D721Med (cell line): ENCODE measurements at regions not wholly inside any gene's neighbourhood (a gene's known extent, or its start where the extent isn't known, plus 50 kb on each side); places are given as distances from the start of the nearest gene placed in this dataset.

Experiments used
- DNase-seq: peaks from one replicate; pipeline ENCODE4 v3.0.0; 2011; ENCODE audit warnings: low spot score; ENCODE audit not compliant: insufficient read length
- FAIRE-seq: peaks from 2 replicates; lab custom pipeline; 2011; peaks lifted over from hg19 to GRCh38; lab: Jason Lieb, UNC
- TF ChIP-seq, protein P1 (sequence below): IDR thresholded peaks from 2 replicates; pipeline ENCODE4 v1.5.1; 2012; ENCODE audit warnings: mild to moderate bottlenecking, control low read depth; ENCODE audit not compliant: insufficient read depth; ENCODE audit errors: missing control alignments

DNA sequence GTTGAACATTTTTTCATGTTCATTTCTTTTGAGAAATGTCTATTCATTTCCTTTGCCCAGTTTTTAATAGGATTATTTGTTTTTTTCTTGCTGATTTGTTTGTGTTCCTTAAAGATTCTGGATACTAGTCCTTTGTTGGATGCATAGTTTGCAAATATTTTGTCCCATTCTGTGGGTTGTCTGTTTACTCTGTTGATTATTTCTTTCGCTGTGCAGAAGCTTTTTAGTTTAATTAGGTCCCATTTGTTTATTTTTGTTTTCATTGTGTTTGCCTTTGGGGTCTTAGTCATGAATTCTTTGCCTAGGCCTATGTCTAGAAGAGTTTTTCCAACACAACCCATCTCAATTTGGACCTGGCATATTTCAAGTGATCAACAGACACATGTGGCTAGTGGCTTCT, 116.1 kb upstream of the GALNT2 start:
- DNase-seq (no peak), FAIRE-seq (no peak)
- TF ChIP-seq, protein P1, sequence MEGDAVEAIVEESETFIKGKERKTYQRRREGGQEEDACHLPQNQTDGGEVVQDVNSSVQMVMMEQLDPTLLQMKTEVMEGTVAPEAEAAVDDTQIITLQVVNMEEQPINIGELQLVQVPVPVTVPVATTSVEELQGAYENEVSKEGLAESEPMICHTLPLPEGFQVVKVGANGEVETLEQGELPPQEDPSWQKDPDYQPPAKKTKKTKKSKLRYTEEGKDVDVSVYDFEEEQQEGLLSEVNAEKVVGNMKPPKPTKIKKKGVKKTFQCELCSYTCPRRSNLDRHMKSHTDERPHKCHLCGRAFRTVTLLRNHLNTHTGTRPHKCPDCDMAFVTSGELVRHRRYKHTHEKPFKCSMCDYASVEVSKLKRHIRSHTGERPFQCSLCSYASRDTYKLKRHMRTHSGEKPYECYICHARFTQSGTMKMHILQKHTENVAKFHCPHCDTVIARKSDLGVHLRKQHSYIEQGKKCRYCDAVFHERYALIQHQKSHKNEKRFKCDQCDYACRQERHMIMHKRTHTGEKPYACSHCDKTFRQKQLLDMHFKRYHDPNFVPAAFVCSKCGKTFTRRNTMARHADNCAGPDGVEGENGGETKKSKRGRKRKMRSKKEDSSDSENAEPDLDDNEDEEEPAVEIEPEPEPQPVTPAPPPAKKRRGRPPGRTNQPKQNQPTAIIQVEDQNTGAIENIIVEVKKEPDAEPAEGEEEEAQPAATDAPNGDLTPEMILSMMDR, result no peak

DNA sequence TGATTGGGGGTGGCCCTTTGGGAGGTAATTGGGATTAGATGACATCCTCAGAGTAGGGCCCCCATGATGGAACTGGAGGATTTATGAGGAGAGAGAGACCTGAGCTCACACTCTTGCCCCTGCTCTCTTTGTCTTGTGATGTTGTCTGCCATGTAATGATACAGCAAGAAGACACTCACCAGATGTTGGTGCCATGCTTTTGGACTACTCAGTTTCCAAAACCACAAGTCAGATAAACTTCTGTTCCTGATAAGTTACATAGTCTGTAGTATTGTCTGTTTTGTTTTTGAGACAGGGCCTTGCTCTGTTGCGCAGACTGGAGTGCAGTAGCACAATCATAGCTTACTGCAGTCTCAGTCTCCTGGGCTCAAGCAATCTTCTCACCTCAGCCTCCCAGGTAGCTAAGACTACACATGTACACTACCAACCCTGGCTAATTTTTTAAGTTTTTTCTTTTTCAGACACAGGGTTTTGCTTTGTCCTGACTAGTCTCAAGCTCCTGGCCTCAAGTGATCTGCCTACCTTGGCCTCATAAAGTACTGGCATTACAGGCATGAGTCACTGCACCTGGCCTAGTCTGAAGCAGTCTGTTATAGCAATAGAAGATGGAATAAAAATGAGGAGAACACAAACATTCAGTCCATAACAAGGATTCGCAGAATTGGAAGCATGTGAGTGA, 115.0 kb upstream of the GALNT2 start:
- FAIRE-seq (no peak), DNase-seq (no peak)
- TF ChIP-seq, protein P1, result no peak

DNA sequence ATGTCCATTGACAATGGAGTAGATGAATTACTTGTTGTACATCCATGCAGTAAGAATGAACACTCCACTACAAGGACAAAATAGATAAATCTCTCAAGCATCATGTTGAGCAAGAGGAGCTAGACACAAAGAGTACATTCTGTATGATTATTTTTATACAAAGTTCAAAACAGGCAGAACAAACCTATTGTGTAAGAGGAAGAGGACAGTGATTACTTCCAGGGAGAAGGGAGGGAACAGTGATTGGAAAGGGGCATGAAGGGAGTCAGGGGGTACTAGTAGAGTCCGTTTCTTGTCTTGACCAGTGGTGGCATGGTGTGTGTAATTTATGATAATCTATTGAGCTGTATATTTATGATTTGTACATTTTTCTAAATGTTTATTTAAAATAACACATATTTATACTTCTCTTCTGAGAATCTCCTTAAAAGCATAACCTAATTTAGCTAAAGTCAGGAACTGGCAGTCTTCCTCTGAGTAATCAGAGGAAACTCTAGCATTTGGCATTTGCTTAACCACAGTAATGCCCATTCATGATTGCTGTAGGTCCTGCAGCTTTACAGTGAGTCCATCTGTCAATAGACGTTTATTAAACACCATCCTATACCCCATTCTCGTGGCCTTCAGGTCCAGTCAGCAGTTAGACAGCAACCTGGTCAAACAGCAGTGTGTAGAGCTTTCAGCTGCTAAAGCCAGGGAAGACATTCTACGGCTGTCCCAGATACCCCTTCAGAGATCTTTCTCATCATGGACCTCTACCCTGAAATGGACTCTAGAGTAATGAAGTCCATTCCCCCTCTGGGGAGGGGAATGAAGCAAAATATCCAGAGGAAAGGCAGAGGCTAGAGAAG, 114.1 kb upstream of the GALNT2 start:
- TF ChIP-seq, protein P1, result no peak
- FAIRE-seq (no peak), DNase-seq (no peak)

DNA sequence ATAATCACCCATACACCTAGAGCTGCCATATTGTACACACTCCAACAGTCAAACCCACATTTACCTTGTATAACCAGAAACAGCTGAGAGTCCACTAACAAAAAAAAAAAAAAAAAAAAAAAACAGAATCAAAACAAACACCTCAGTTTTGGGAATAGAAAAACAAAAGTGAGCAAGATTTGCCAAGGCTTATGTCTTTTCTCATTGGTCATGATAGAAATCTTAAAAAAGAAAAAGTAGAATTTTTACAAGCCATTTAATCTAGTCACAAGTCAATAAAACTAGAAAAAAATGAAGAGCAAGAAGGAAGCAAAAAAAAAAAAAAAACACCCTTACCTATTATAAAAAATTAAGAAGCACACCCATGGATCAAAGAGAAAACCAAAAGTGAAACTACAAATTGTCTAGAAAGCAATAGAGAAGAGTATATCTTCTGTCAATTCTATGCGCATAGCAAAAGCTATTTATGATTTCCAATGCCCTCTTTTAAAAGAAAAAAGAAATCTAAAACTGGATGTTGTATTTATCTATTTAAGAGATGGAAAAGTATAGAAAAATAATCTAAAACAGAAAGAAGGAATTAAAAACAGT, 113.2 kb upstream of the GALNT2 start:
- no peak for DNase-seq
- TF ChIP-seq, protein P1, result no peak
- FAIRE-seq, result no peak

DNA sequence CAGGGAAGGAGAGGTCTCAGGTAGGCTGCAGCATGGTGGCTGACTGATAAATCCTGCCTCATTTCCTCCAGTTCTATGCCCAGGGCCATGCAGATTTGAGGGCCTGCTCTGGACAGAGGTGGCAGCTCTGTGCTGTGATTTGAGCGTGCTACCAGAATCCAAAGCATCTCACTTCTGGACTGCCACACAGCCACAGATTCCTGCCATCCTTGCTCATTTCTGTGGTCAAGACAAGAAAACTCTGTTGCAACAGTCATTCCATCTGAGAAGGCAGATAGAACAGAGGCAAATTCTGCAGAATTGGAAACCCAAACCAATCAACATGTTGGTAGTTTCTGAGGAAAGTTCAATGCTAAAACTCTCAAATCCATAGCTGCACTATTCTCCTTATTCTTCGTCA, 102.8 kb upstream of the GALNT2 start:
- no peak for DNase-seq

DNA sequence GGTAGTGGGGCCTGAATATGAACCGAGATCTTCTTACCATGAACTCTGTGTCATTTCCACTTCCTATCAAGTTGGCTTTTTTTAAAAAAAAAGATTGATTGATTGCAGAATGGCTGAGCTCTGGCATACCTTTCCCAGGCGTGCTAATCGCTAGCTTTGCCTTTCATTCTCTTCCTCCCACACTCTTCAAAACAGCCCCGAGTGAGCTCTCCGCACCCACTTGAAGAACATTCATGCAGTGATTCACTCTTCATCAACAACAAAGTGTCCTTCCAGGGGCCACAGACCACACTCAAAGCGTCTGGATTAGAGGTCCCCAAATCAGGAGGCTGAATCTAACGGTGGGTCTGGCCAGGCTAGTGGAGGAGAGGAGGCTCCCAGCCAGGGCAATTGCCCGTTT, 96.3 kb upstream of the GALNT2 start:
- FAIRE-seq (no peak), DNase-seq (no peak)
- TF ChIP-seq, protein P1, result no peak

More for the DNA sequence above, 102.8 kb upstream of the GALNT2 start:
- TF ChIP-seq, protein P1, result no peak
- FAIRE-seq, result no peak
